ENCODE measurements at regions not wholly inside any gene's neighbourhood (a gene's known extent, or its start where the extent isn't known, plus 50 kb on each side); places are given as distances from the start of the nearest gene placed in this dataset.
A peak's percentile ranks its signal among the peaks of the same experiment; 100 is the strongest.

DNA sequence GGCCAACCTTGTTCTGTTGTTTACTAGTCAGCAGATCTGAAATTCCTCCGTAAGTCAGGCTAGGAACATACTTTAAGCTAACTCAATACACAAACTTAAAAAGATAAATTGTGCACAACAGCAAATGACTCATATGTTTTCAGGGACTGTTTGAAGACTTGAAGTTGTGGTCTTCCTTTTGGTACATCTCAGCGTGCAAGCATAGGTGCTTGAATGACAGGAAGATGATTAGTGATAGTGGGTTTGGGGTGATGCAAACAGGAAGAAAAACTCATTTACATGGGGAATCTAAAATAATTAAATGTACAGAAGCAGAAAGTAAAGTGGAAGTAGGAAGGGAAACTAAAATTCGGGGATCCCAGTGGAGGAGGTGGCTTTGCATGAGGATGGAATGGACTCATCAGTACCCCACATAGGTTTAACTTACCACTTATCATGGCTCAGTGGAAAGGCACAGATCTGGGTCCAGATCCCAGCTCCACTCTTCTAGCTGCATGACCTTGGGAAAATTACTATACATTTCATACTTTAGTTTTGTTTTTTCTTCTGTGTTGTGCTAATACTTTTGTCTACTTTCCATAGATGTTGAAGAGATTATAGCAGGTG, 122.3 kb downstream of the XCL2 start (continued):
- 0 out of 2 replicates have a peak, but pooled peaks have one; percentile 26 for TF ChIP-seq NBN (IDR thresholded peaks at IDR 0.05)
- TF ChIP-seq IRF4 (IDR thresholded peaks at IDR 0.05; ENCODE audit: low read depth, low read length): no peak
- TF ChIP-seq PKNOX1 (IDR thresholded peaks at IDR 0.05): peak; percentile 82
- no peak for TF ChIP-seq JUND (IDR thresholded peaks at IDR 0.05; ENCODE audit: low read depth, low read length)
- TF ChIP-seq LARP7 (IDR thresholded peaks at IDR 0.05): no peak
- no peak for TF ChIP-seq NFIC (IDR thresholded peaks at IDR 0.05; ENCODE audit: low read depth, low read length)
- TF ChIP-seq BHLHE40 (IDR thresholded peaks at IDR 0.05; ENCODE audit: borderline replicate concordance in 1 of 2, low read depth in 2 of 2, low read length in 1 of 2): peak in 1 of 2 experiments; percentile 6; a peak in 1 of 4 replicates
- TF ChIP-seq NR2F1 (conservative IDR thresholded peaks at IDR 0.05): no peak
- TF ChIP-seq IKZF2 (IDR thresholded peaks at IDR 0.05): peak; percentile 53 to 68

GRCh38 chr1:168420177-168420576, 123.6 kb downstream of the XCL2 start:
- WGBS (ENCODE audit: insufficient coverage, insufficient replicate concordance, low lambda C conversion rate, missing lambda C conversion rate): 9% methylated on average over 2 of the region's 2 CpGs
- Histone ChIP-seq H3K9me3 (replicated peaks; ENCODE audit: control insufficient read depth, insufficient read depth, low read length) (no peaks in the 10 kb centered on the region), H3K27ac (ENCODE audit: control insufficient read depth, insufficient read depth) (no peak overlapping the region), H3K4me1 (ENCODE audit: control insufficient read depth, insufficient read depth, low read length) (no peaks in the 10 kb centered on the region), H3K4me2 (ENCODE audit: control insufficient read depth, insufficient read depth) (no peak overlapping the region), H3K36me3 (ENCODE audit: control insufficient read depth in 2 of 2, insufficient read depth in 2 of 2, low read length in 1 of 2) (no peaks in the 10 kb centered on the region), H3K4me3 (no peak overlapping the region), H3K27me3 (replicated peaks in 1 of 2; ENCODE audit: control insufficient read depth in 2 of 2, insufficient read depth in 2 of 2, low read length in 1 of 2) (no peaks in the 10 kb centered on the region; a peak in 2 of 4 replicates), H3K79me2 (ENCODE audit: control insufficient read depth, insufficient read depth, low read length) (no peaks in the 10 kb centered on the region), H2AFZ (ENCODE audit: control insufficient read depth, low read depth, low read length) (no peak overlapping the region), H4K20me1 (ENCODE audit: control insufficient read depth, insufficient read depth) (no peaks in the 10 kb centered on the region), H3K9ac (ENCODE audit: control insufficient read depth, insufficient read depth, low read length) (no peak overlapping the region)
- ChIA-PET POLR2A (no interaction called here), CTCF (interaction anchor here (3.6 kb wide), 1 partner anchor 78 kb away, joined by 28 read pairs; no protein-coding TSS in a partner anchor), RAD21 (ENCODE audit: unreplicated experiment) (no interaction called here), SMC1A (ENCODE audit: uncharacterized antibody, unreplicated experiment) (interaction anchor here (3.6 kb wide), 1 partner anchor 12 kb away, joined by 21 read pairs; no protein-coding TSS in a partner anchor)
- ATAC-seq: no peak
- TF ChIP-seq SUZ12 (IDR thresholded peaks at IDR 0.05; ENCODE audit: unreplicated experiment) (no peak), MTA3 (IDR thresholded peaks at IDR 0.05; ENCODE audit: borderline replicate concordance, low read length) (no peak), CHD1 (IDR thresholded peaks at IDR 0.05; ENCODE audit: low read depth, low read length) (no peak), SMAD1 (IDR thresholded peaks at IDR 0.05; ENCODE audit: low read depth, partially characterized antibody) (no peak), FOS (IDR thresholded peaks at IDR 0.05; ENCODE audit: borderline replicate concordance, extremely low read depth, insufficient read length) (no peak), RB1 (IDR thresholded peaks at IDR 0.05; ENCODE audit: borderline replicate concordance) (no peak), SUPT20H (IDR thresholded peaks at IDR 0.05; ENCODE audit: borderline replicate concordance, control insufficient read depth, low read depth, low read length) (no peak), SP1 (IDR thresholded peaks at IDR 0.05; ENCODE audit: low read depth, low read length) (no peak)
- TF ChIP-seq, protein P1, sequence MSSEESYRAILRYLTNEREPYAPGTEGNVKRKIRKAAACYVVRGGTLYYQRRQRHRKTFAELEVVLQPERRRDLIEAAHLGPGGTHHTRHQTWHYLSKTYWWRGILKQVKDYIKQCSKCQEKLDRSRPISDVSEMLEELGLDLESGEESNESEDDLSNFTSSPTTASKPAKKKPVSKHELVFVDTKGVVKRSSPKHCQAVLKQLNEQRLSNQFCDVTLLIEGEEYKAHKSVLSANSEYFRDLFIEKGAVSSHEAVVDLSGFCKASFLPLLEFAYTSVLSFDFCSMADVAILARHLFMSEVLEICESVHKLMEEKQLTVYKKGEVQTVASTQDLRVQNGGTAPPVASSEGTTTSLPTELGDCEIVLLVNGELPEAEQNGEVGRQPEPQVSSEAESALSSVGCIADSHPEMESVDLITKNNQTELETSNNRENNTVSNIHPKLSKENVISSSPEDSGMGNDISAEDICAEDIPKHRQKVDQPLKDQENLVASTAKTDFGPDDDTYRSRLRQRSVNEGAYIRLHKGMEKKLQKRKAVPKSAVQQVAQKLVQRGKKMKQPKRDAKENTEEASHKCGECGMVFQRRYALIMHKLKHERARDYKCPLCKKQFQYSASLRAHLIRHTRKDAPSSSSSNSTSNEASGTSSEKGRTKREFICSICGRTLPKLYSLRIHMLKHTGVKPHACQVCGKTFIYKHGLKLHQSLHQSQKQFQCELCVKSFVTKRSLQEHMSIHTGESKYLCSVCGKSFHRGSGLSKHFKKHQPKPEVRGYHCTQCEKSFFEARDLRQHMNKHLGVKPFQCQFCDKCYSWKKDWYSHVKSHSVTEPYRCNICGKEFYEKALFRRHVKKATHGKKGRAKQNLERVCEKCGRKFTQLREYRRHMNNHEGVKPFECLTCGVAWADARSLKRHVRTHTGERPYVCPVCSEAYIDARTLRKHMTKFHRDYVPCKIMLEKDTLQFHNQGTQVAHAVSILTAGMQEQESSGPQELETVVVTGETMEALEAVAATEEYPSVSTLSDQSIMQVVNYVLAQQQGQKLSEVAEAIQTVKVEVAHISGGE (CRISPR knock-in tag; IDR thresholded peaks at IDR 0.05): no peak
- intact Hi-C loops (cut with micrococcal nuclease; ENCODE audit: unreplicated experiment): no loop called here
- BruUV-seq (replicated peaks): no TSS peak
- no peak for DNase-seq (ENCODE audit: low read depth, low spot score)
- FAIRE-seq: no peak
- in situ Hi-C loops (cut with MboI): no loop called here

Data from GM12878 (cell line).